Frontal cortex (tissue), 3 donors: ENCODE measurements at regions not wholly inside any gene's neighbourhood (a gene's known extent, or its start where the extent isn't known, plus 50 kb on each side); places are given as distances from the start of the nearest gene placed in this dataset.
"Not testable (repeated sequence)": the region's sequence is repeated elsewhere in the genome, so short reads cannot be mapped to it uniquely, and the experiment has no call there.

Source experiments
- DNase-seq, 2 donors: peaks; one replicate each; pipeline ENCODE4 v3.0.0; 2012; ENCODE audit warnings: low spot score in 2 of 2
- FAIRE-seq: peaks from 2 replicates; lab custom pipeline; 2012; peaks lifted over from hg19 to GRCh38; lab: Jason Lieb, UNC
- donor health status: control.
- donor health status: control.
- donor health status: control.

GRCh38 chr3:110614186-110614585 is 457.4 kb upstream of the NECTIN3 start:
- DNase-seq = no peak
- FAIRE-seq = no peak

GRCh38 chr3:110615454-110615853 is 456.2 kb upstream of the NECTIN3 start:
- no peak for FAIRE-seq
- no peak for DNase-seq

GRCh38 chr3:110618512-110619226 is 452.9 kb upstream of the NECTIN3 start:
- no peak for FAIRE-seq
- no peak for DNase-seq

- FAIRE-seq = no peak
- no peak for DNase-seq
Measured at GRCh38 chr3:110620118-110620517, 451.5 kb upstream of the NECTIN3 start.

- DNase-seq = no peak
- no peak for FAIRE-seq
Measured at GRCh38 chr3:110623571-110623970, 448.0 kb upstream of the NECTIN3 start.

GRCh38 chr3:110624576-110624975 is 447.0 kb upstream of the NECTIN3 start:
- no peak for DNase-seq
- FAIRE-seq = no peak

GRCh38 chr3:110625201-110625747 is 446.3 kb upstream of the NECTIN3 start:
- FAIRE-seq (no peak), DNase-seq (no peak)

GRCh38 chr3:110626652-110627111 is 444.9 kb upstream of the NECTIN3 start:
- FAIRE-seq, DNase-seq: not testable (repeated sequence)

- DNase-seq (no peak), FAIRE-seq (no peak)
Measured at GRCh38 chr3:110628650-110629301, 442.8 kb upstream of the NECTIN3 start.

- FAIRE-seq (no peak), DNase-seq (no peak)
Measured at GRCh38 chr3:110629917-110630316, 441.7 kb upstream of the NECTIN3 start.

GRCh38 chr3:110644203-110644602 is 427.4 kb upstream of the NECTIN3 start:
- DNase-seq (no peak), FAIRE-seq (no peak)

- DNase-seq (no peak), FAIRE-seq (no peak)
Measured at GRCh38 chr3:110646055-110646454, 425.6 kb upstream of the NECTIN3 start.

GRCh38 chr3:110646496-110646895 is 425.1 kb upstream of the NECTIN3 start:
- no peak for FAIRE-seq
- no peak for DNase-seq

GRCh38 chr3:110647586-110647985 is 424.0 kb upstream of the NECTIN3 start:
- FAIRE-seq (peak; percentile 98), DNase-seq (no peak)

- FAIRE-seq (no peak), DNase-seq (no peak)
Measured at GRCh38 chr3:110650741-110651140, 420.9 kb upstream of the NECTIN3 start.

- no peak for FAIRE-seq
- no peak for DNase-seq
Measured at GRCh38 chr3:110654843-110655502, 416.6 kb upstream of the NECTIN3 start.

GRCh38 chr3:110656394-110657025 is 415.1 kb upstream of the NECTIN3 start:
- FAIRE-seq (no peak), DNase-seq (no peak)

GRCh38 chr3:110664148-110664547 is 407.5 kb upstream of the NECTIN3 start:
- DNase-seq (no peak), FAIRE-seq (no peak)

- FAIRE-seq = no peak
- DNase-seq = no peak
Measured at GRCh38 chr3:110666495-110666894, 405.1 kb upstream of the NECTIN3 start.

- no peak for FAIRE-seq
- DNase-seq = no peak
Measured at GRCh38 chr3:110667216-110667615, 404.4 kb upstream of the NECTIN3 start.
